ENCODE measurements at regions not wholly inside any gene's neighbourhood (a gene's known extent, or its start where the extent isn't known, plus 50 kb on each side); places are given as distances from the start of the nearest gene placed in this dataset.

- Histone ChIP-seq H3K9me3 (no peaks in the 10 kb centered on the region), H2AFZ (ENCODE audit: low read depth) (no peak overlapping the region), H3K9me2 (no peaks in the 10 kb centered on the region), H4K20me1 (ENCODE audit: insufficient read depth) (no peaks in the 10 kb centered on the region), H3K27ac (ENCODE audit: low read depth in 2 of 2, low read length in 1 of 2) (no peak overlapping the region), H3K9ac (no peak overlapping the region), H3K36me3 (replicated peaks in 1 of 2; ENCODE audit: control insufficient read depth in 1 of 2, insufficient read depth in 2 of 2, low read length in 1 of 2) (no peaks in the 10 kb centered on the region), H3K4me3 (ENCODE audit: low read depth in 2 of 2, low read length in 1 of 2) (no peak overlapping the region), H3K27me3 (ENCODE audit: insufficient read depth) (no peaks in the 10 kb centered on the region), H3K4me1 (ENCODE audit: control insufficient read depth in 1 of 2, insufficient read depth in 2 of 2, low read depth in 1 of 2, low read length in 1 of 2) (no peaks in the 10 kb centered on the region), H3K79me2 (ENCODE audit: insufficient read depth) (no peaks in the 10 kb centered on the region), H3F3A (replicated peaks; ENCODE audit: insufficient read depth) (no peaks in the 10 kb centered on the region), H3K4me2 (no peak overlapping the region)
- ChIA-PET POLR2A (no interaction called here), CTCF (no interaction called here)
- DNase-seq, result no peak
- WGBS (ENCODE audit: low lambda C conversion rate), result 4% methylated on average over 1 of the region's 1 CpG
- TF ChIP-seq SIN3A (IDR thresholded peaks at IDR 0.05; ENCODE audit: borderline replicate concordance, low read depth, low read length), result no peak
- TF ChIP-seq SMC3 (IDR thresholded peaks at IDR 0.05; ENCODE audit: low read depth, low read length), result no peak
- no peak for TF ChIP-seq MXI1 (IDR thresholded peaks at IDR 0.05; ENCODE audit: low read depth, low read length)
- TF ChIP-seq RAD21 (IDR thresholded peaks at IDR 0.05; ENCODE audit: low read length), result no peak
- TF ChIP-seq CTCF (IDR thresholded peaks at IDR 0.05), result no peak
- TF ChIP-seq REST (IDR thresholded peaks at IDR 0.05; ENCODE audit: low read depth, low read length), result no peak
- no peak for TF ChIP-seq NRF1 (IDR thresholded peaks at IDR 0.05; ENCODE audit: low read depth, low read length)
Observed at GRCh38 chr2:34204560-34204959, 605.5 kb upstream of the FAM98A start.

DNA sequence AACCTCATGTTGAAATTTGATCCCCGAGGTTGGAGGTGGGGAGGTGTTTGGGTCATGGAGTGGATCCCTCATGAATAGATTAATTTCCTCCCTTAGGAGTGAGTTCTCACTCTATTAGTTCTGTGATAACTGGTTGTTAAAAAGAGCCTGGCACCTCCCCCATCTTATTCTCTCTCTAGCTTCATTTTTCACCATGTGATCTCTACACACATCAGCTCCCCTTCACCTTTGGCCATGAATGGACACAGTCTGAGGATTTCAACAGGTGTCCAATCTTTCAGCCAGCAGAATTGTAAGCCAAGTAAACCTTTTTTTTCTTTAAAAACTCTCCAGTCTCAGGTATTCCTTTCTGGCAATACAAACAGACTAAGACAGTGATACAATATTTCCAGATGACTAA is 602.0 kb upstream of the FAM98A start:
- no peaks in the 10 kb centered on the region for H3K79me2 ChIP-seq (ENCODE audit: insufficient read depth)
- H3F3A ChIP-seq (replicated peaks; ENCODE audit: insufficient read depth), result no peaks in the 10 kb centered on the region
- ChIA-PET POLR2A (no interaction called here), CTCF (no interaction called here)
- no peaks in the 10 kb centered on the region for H4K20me1 ChIP-seq (ENCODE audit: insufficient read depth)
- WGBS (ENCODE audit: low lambda C conversion rate), result 0% methylated on average over 1 of the region's 1 CpG
- no peak for TF ChIP-seq TCF12 (IDR thresholded peaks at IDR 0.05)
- TF ChIP-seq NRF1 (IDR thresholded peaks at IDR 0.05; ENCODE audit: low read depth, low read length), result no peak
- TF ChIP-seq TEAD4 (IDR thresholded peaks at IDR 0.05; ENCODE audit: borderline replicate concordance, insufficient read depth), result no peak
- no peak for TF ChIP-seq TAF1 (IDR thresholded peaks at IDR 0.05; ENCODE audit: borderline replicate concordance, low read depth, low read length)
- no peak for TF ChIP-seq EP300 (IDR thresholded peaks at IDR 0.05; ENCODE audit: borderline replicate concordance in 1 of 2, low read depth in 1 of 2, low read length in 1 of 2)
- no peak for TF ChIP-seq SIN3A (IDR thresholded peaks at IDR 0.05; ENCODE audit: borderline replicate concordance, low read depth, low read length)
- TF ChIP-seq RCOR1 (IDR thresholded peaks at IDR 0.05; ENCODE audit: low read length), result no peak
- no peak for TF ChIP-seq YY1 (IDR thresholded peaks at IDR 0.05; ENCODE audit: low read depth)
- no peak for TF ChIP-seq RXRA (IDR thresholded peaks at IDR 0.05; ENCODE audit: borderline replicate concordance, low read depth)
- TF ChIP-seq REST (IDR thresholded peaks at IDR 0.05; ENCODE audit: low read depth, low read length), result no peak
- no peak for TF ChIP-seq RAD21 (IDR thresholded peaks at IDR 0.05; ENCODE audit: low read length)
- TF ChIP-seq USF1 (IDR thresholded peaks at IDR 0.05; ENCODE audit: borderline replicate concordance, low read depth), result no peak
- no peak for TF ChIP-seq PBX3 (IDR thresholded peaks at IDR 0.05)
- no peak overlapping the region for H3K9ac ChIP-seq
- no peak overlapping the region for H3K4me3 ChIP-seq (ENCODE audit: low read depth in 2 of 2, low read length in 1 of 2)
- no peaks in the 10 kb centered on the region for H3K4me1 ChIP-seq (ENCODE audit: control insufficient read depth in 1 of 2, insufficient read depth in 2 of 2, low read depth in 1 of 2, low read length in 1 of 2)
- no peak overlapping the region for H2AFZ ChIP-seq (ENCODE audit: low read depth)
- no peaks in the 10 kb centered on the region for H3K27me3 ChIP-seq (ENCODE audit: insufficient read depth)
- H3K9me2 ChIP-seq, result no peaks in the 10 kb centered on the region
- H3K27ac ChIP-seq (ENCODE audit: low read depth in 2 of 2, low read length in 1 of 2), result no peak overlapping the region
- no peaks in the 10 kb centered on the region for H3K9me3 ChIP-seq
- DNase-seq, result no peak
- H3K4me2 ChIP-seq, result no peak overlapping the region
- no peaks in the 10 kb centered on the region for H3K36me3 ChIP-seq (replicated peaks in 1 of 2; ENCODE audit: control insufficient read depth in 1 of 2, insufficient read depth in 2 of 2, low read length in 1 of 2)

Data from SK-N-SH (cell line).